Ecto neural progenitor cell (in vitro differentiated cells): ENCODE measurements at regions not wholly inside any gene's neighbourhood (a gene's known extent, or its start where the extent isn't known, plus 50 kb on each side); places are given as distances from the start of the nearest gene placed in this dataset.
"Not testable (repeated sequence)": the region's sequence is repeated elsewhere in the genome, so short reads cannot be mapped to it uniquely, and the experiment has no call there.

Experiments used
- DNase-seq: peaks from one replicate; pipeline ENCODE4 v3.0.0-alpha.2; 2018; ENCODE audit warnings: low spot score

GRCh38 chr13:84139561-84140158 lies 257.4 kb upstream of the SLITRK1 start:
- no peak for DNase-seq

- DNase-seq, result no peak
These were observed 255.0 kb upstream of the SLITRK1 start for GRCh38 chr13:84137292-84137691.

DNA sequence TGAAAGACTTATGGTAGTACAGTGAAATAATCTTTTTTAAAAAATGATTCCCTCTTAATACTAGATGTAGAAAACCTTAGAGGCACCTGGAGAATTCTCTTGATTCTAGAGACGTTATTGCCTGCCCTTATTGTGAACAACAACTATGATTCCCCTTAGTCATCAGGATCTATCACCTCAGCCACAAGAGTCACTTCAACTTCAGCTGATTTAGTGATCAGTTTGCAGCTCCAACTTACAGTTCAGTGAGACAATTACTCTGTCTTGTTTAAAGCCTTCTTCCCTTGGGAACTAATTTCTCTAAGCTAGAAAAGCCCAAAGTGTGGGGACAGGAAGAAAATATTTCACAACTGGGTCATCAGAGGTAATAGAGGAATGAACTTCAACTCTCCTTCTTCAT lies 254.3 kb upstream of the SLITRK1 start:
- no peak for DNase-seq

DNA sequence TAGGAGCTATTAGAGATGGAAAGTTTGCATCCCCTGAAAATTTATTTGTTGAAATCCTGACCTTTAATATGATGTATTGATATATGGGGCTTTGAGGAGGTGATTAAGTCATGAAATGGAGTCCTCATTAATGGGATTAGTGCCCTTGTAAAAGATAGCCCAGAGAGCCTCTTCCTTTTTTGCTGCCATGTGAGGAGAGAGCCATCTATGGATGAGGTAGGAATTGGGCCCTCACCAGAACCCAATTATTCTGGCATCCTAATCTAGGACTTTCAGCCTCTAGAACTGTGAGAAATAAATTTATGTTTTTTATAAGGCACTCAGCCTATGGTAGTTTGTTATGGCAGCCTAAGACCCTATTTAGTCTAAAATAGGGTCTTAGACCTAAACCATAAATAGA lies 250.2 kb upstream of the SLITRK1 start:
- no peak for DNase-seq

- DNase-seq, result no peak
These were observed 249.0 kb upstream of the SLITRK1 start for GRCh38 chr13:84131249-84131648.

DNA sequence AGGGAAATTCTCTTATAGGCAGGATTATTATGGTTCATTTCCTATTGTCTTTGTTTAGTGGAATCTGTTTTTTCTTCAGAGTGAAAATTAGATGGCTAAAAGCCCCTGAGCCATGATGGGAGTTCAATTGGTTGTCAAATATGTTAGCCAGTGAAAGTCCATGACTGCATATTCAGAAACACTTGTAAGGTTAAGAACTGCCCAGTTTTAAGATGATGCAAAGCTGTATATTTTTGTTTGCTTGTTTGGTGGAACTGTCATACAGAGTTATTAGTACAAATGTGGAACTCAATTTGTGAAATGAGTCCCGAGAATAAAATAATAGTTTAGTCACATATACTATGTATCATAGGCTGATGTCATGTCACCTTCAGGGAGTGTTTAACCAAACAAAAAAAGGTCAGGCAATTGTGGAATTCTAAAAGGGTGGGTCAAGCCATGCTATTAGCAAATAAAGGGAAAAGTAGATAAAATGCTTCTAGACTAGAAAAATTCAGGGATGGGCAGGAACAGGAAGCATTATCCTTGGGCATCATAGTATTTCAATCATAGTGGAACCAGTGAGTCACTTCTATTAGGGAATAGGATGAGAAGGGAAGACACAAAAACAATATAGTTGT lies 248.3 kb upstream of the SLITRK1 start:
- no peak for DNase-seq

DNA sequence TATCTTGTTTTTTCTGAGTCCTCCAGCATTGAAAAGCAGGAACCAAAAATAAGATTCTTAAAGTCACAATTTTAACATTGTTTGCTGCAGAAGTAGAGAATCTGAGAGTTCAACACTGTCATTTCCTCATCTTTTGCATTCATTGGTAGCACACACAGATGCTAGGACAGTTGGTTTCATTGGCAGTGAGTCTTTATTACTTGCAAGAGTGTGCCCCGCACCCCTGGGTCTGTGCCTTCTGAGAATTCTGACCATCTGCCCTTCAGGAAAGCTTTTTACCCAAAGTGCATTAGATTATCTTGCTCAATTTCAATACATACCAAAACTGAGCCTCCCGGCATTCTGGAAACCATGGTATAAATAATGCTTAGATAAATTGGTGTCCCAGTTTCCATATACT lies 247.7 kb upstream of the SLITRK1 start:
- no peak for DNase-seq

- no peak for DNase-seq
These were observed 245.4 kb upstream of the SLITRK1 start for GRCh38 chr13:84127597-84128128.

- DNase-seq, result no peak
These were observed 244.4 kb upstream of the SLITRK1 start for GRCh38 chr13:84126671-84127171.

- DNase-seq, result no peak
These were observed 239.2 kb upstream of the SLITRK1 start for GRCh38 chr13:84121456-84121855.

GRCh38 chr13:84118839-84119409 lies 236.7 kb upstream of the SLITRK1 start:
- no peak for DNase-seq

DNA sequence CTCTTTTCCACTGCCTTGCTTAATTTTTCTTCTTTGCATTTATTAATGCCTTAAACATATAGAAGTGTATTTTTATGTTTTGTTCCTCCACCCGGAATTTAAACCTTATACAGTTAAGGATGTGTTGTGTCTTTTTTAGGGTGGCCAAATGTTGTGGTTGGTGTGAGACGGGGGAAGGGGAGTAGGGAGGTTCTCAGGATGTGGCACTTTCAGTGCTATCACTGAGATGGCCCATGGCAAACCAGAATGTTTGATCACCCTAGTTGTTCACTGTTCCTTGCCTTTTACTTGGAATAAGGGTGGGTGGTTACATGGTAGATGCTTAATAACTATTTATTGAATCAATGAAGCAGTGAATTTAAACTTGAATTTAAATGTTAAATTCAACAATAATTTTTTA lies 216.0 kb upstream of the SLITRK1 start:
- no peak for DNase-seq

GRCh38 chr13:84097148-84097547 lies 214.9 kb upstream of the SLITRK1 start:
- no peak for DNase-seq

- DNase-seq, result no peak
These were observed 213.9 kb upstream of the SLITRK1 start for GRCh38 chr13:84096216-84096615.

DNA sequence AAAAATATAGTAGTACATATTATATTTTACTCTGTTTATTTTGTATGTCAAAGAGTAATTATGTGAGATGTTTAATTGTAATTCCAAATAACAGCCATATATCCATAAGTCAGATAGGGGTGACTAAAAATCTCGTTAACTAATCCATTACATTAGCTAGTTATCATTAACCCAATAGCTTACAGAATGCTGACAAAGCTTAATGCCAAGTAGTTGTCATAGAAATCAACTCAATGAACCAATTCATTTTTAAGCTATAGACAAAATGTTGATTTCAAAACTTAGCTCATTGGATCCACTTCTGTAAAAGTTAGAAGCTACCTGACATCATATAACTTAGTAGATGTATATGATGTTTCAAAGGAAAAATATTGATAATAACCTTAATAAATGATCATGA lies 206.7 kb upstream of the SLITRK1 start:
- no peak for DNase-seq

- no peak for DNase-seq
These were observed 204.5 kb upstream of the SLITRK1 start for GRCh38 chr13:84086847-84087162.

- DNase-seq, result not testable (repeated sequence)
These were observed 204.0 kb upstream of the SLITRK1 start for GRCh38 chr13:84086098-84086846.

DNA sequence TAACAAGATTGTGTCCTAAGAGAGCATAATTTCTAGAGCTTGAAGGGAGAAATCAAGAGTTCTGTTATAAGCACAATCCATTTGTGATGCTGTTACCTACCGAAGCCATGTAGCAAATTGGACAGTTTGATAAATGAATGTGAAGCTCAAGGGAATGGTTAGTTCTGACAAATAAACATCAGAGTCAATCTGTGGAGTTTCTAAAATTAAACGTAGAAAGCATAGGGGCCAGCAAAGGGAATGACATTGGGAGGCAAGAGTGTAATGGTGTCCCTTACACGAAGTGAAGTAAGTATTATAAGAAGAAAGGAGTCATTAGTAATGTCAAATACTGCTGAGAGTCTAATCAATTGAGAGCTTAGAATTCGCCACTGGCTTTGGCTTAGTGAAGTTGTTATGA lies 200.2 kb upstream of the SLITRK1 start:
- DNase-seq, result no peak

- no peak for DNase-seq
These were observed 198.7 kb upstream of the SLITRK1 start for GRCh38 chr13:84080748-84081530.

DNA sequence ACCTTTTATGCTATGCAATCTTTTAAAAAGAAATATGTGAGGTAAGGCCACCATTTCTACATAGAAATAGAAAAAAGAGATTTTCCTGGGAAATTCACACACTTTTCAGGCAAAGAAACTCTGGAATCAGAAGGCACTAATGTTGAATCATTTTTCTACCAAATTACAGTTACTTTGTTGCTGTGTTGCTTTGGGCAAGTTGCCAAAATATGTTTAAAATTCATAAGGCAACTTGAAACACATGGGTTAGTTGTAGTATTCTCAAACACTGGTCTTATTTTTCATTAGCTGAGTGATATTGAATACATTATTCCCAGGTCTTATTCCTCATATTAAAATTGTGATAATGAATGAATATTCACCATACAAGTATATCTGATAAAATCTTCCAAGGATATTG lies 195.0 kb upstream of the SLITRK1 start:
- DNase-seq, result no peak

- DNase-seq, result no peak
These were observed 194.0 kb upstream of the SLITRK1 start for GRCh38 chr13:84076280-84076679.

GRCh38 chr13:84050536-84050935 lies 168.3 kb upstream of the SLITRK1 start:
- DNase-seq, result no peak
